Panc1 (cell line): ENCODE measurements at regions not wholly inside any gene's neighbourhood (a gene's known extent, or its start where the extent isn't known, plus 50 kb on each side); places are given as distances from the start of the nearest gene placed in this dataset.

Experiments used
- CTCF ChIP-seq: fragments of 450-650 bp; IDR thresholded peaks from 2 replicates; pipeline ENCODE4 v1.5.1; 2017; ENCODE audit warnings: mild to moderate bottlenecking
- POLR2AphosphoS5 ChIP-seq: IDR thresholded peaks from 2 replicates; pipeline ENCODE4 v1.6.1; 2012; ENCODE audit warnings: mild to moderate bottlenecking, low read depth, low read length, moderate library complexity
- SIN3A ChIP-seq: IDR thresholded peaks from 2 replicates; pipeline ENCODE4 v1.6.1; 2012; ENCODE audit warnings: low read depth, mild to moderate bottlenecking, low read length, moderate library complexity, borderline replicate concordance; ENCODE audit not compliant: insufficient read depth

- no peak for TF ChIP-seq CTCF
- no peak for TF ChIP-seq SIN3A
- TF ChIP-seq POLR2AphosphoS5, result no peak
Measured at GRCh38 chr21:41581592-41582228, 73.8 kb upstream of the TMPRSS2 start.
